AG10803 (cell line): ENCODE measurements at regions not wholly inside any gene's neighbourhood (a gene's known extent, or its start where the extent isn't known, plus 50 kb on each side); places are given as distances from the start of the nearest gene placed in this dataset.
"Not testable (repeated sequence)": the region's sequence is repeated elsewhere in the genome, so short reads cannot be mapped to it uniquely, and the experiment has no call there.

ENCODE experiments used
- DNase-seq: peaks from one replicate; pipeline ENCODE4 v3.0.0; 2010; ENCODE audit warnings: low read depth
- H3K4me3 ChIP-seq: 2 replicates; pipeline ENCODE4 v1.5.1; 2011; ENCODE audit warnings: mild to moderate bottlenecking, low read length, control low read depth
- TF ChIP-seq, protein P1 (sequence below): conservative IDR thresholded peaks from 2 replicates; pipeline ENCODE4 v1.5.1; 2011; ENCODE audit warnings: mild to moderate bottlenecking, low read length, control low read depth, inconsistent platforms

DNA sequence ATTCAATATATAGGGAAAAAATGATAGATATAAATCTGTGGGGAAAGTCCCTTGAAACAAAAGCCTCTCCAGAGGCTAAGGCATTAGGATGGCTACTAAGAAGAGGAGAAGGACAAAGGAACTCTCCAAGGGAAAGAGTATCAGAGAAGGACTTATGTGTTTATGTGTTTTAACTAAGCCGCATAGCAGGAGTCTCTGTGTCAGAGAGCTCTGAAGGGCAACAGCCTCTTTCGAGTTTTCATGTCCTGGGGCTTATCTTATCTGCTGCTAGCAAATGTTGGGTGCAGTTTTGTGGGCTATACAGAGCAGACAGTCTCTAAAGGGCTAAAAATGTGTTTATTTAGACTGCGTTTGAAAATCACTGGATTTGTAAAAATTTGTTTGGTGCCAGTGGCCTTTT, 1145.6 kb upstream of the DIAPH2 start:
- TF ChIP-seq, protein P1, sequence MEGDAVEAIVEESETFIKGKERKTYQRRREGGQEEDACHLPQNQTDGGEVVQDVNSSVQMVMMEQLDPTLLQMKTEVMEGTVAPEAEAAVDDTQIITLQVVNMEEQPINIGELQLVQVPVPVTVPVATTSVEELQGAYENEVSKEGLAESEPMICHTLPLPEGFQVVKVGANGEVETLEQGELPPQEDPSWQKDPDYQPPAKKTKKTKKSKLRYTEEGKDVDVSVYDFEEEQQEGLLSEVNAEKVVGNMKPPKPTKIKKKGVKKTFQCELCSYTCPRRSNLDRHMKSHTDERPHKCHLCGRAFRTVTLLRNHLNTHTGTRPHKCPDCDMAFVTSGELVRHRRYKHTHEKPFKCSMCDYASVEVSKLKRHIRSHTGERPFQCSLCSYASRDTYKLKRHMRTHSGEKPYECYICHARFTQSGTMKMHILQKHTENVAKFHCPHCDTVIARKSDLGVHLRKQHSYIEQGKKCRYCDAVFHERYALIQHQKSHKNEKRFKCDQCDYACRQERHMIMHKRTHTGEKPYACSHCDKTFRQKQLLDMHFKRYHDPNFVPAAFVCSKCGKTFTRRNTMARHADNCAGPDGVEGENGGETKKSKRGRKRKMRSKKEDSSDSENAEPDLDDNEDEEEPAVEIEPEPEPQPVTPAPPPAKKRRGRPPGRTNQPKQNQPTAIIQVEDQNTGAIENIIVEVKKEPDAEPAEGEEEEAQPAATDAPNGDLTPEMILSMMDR: no peak
- DNase-seq: no peak
- H3K4me3 ChIP-seq: no peak overlapping the region

DNA sequence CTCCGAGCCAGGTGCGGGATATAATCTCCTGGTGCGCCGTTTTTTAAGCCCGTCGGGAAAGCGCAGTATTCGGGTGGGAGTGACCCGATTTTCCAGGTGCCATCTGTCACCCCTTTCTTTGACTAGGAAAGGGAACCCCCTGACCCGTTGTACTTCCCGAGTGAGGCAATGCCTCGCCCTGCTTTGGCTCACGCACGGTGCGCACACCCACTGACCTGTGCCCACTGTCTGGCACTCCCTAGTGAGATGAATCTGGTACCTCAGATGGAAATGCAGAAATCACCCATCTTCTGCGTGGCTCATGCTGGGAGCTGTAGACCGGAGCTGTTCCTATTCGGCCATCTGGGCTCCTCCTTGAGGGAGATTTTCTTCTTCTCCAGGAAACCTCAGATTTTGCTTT, 1135.1 kb upstream of the DIAPH2 start:
- DNase-seq, H3K4me3 ChIP-seq: not testable (repeated sequence)

GRCh38 chrX:95585321-95585720, 1099.3 kb upstream of the DIAPH2 start:
- no peak overlapping the region for H3K4me3 ChIP-seq
- TF ChIP-seq, protein P1: no peak
- DNase-seq: no peak

DNA sequence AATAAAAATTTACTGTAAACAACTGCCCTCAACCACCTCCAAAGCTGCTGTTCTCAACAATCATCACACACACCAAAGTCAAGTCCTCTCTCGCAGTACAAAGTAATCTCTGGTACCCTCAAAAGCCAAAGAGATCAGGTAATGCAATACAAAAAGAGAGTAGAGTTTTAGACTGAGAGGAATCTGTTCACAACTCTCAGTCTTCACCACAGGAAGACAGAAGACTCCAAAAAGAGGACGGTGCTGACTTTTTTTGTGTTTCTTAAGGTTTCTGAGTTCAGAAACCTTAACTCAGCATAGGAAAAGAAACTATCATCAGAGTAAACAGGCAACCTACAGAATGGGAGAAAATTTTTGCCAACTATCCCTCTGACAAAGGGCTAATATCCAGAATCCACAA, 1072.3 kb upstream of the DIAPH2 start:
- DNase-seq: no peak
- TF ChIP-seq, protein P1: no peak
- no peak overlapping the region for H3K4me3 ChIP-seq

DNA sequence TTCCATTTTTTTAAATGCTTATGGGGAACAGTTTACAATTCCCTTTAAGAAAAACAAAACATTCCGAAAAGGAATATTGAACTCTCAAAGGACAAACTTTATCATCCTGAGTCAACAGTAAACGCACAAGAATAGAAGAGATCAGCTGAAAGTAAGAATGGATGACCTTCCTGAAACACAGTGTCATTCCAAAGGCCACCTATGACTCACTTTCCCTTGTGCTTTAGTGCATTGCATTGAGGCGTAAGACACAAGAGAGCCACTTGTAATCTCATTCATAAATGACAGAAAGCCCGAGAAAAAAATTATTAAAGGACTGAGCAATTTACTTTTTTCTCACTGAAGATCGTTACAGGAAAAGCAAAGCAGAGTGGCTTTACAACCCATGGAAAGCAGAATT, 1062.4 kb upstream of the DIAPH2 start:
- DNase-seq: no peak
- no peak overlapping the region for H3K4me3 ChIP-seq
- TF ChIP-seq, protein P1: no peak

GRCh38 chrX:95626748-95627147, 1057.9 kb upstream of the DIAPH2 start:
- no peak overlapping the region for H3K4me3 ChIP-seq
- TF ChIP-seq, protein P1: no peak
- DNase-seq: no peak

- no peak overlapping the region for H3K4me3 ChIP-seq
- no peak for DNase-seq
- TF ChIP-seq, protein P1: no peak
Measured at GRCh38 chrX:95628796-95629195, 1055.8 kb upstream of the DIAPH2 start.

GRCh38 chrX:95629737-95630136, 1054.9 kb upstream of the DIAPH2 start:
- DNase-seq: no peak
- H3K4me3 ChIP-seq: no peak overlapping the region
- TF ChIP-seq, protein P1: no peak
